Right ventricle myocardium inferior (tissue), 1 donor: ENCODE measurements at regions not wholly inside any gene's neighbourhood (a gene's known extent, or its start where the extent isn't known, plus 50 kb on each side); places are given as distances from the start of the nearest gene placed in this dataset.
"Not testable (repeated sequence)": the region's sequence is repeated elsewhere in the genome, so short reads cannot be mapped to it uniquely, and the experiment has no call there.

ENCODE experiments used
- ATAC-seq: fragments of 200-7000 bp; cut with Tn5 transposase; one replicate; pipeline ENCODE4 v1.9.1; 2020; ENCODE audit warnings: mild to moderate bottlenecking, moderate library complexity
- DNase-seq: peaks from one replicate; pipeline ENCODE4 v3.0.0; 2021; ENCODE audit errors: missing footprints
- intact Hi-C: fragments of 100-400 bp; cut with DNase I; formaldehyde crosslinking; loops from one replicate; pipeline ENCODE4 v1.11.0; 2022
- donor health status: DM: no; HTN: yes; CAD: no; lungs with severe emphysema.

DNA sequence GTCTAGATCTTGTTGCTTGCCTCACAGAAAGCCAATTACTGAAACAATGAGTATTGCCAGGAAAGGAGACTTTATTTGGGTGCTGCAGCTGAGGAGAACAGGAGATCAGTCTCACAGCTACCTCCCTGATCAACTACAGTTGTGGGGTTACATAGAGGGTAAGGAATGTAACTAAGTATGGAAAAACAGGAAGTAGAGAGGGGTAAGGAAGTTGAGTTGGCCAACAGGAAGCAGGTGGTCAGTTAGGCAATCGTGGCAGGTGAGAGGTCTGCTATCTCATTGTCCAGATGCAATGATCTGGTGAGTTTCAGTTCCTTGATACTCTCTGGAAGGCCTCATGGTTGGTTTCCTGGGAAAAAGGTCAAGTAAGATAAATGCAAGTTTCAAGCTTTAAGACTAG is 333.1 kb upstream of the GOT2 start:
- ATAC-seq = peak; percentile 31

DNA sequence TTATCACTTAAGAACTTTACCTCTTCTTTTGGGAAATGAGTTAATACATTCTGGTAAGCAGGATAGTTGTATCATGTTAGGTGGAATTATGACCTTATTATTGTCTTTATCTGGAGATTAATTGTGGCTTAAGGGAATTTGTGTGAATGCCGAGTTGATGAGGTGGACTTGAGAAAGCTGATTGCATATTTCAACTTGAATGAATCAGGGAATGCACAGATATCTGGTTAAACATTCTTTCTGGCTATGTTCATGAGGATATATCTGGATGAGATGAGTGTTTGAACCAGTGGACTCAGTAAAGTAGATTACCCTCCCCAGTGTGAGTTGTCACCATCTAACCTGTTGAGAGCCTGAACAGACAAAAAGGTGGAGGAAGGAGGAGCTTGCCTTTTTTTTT is 326.1 kb upstream of the GOT2 start:
- no peak for ATAC-seq
- intact Hi-C loops = no loop called here
- DNase-seq = no peak

More for the DNA sequence above, 333.1 kb upstream of the GOT2 start:
- intact Hi-C loops = no loop called here
- DNase-seq = no peak

DNA sequence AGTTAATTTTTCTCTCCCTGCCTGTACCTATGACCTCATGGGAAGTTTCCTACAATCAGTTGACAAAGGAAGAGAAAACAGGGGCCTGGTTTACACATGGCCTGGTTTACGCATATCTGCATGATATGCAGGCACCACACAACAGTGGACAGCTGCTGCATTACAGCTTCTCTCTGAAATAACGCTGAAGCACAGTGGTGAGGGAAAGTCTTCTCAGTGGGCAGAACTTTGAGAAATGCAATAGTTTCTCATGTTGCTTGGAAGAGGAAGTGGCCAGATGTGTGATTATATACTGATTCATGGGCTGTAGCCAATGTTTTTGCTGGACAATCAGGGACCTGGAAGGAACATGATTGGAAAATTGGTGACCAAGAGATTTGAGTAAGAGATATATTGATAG is 324.1 kb upstream of the GOT2 start:
- DNase-seq (no peak), ATAC-seq (no peak)
- intact Hi-C loops = no loop called here

DNA sequence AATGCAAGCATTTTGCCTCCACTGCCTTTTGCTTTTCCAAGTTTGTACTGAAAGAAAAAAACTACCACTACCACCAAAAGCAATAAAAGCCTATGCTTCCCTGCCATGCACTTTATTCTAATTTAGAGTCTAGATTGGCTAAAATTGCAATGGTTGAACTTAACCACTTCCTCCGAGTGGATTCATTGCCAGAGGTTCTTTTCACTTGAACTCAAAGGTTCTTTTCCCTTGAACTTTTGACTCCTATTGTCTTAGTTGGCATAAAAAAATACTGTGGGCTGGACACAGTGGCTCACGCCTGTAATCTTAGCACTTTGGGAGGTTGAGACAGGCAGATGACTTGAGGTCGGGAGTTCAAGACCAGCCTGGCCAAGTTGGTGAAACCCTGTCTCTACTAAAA is 319.8 kb upstream of the GOT2 start:
- intact Hi-C loops = no loop called here
- ATAC-seq = no peak
- DNase-seq = no peak

DNA sequence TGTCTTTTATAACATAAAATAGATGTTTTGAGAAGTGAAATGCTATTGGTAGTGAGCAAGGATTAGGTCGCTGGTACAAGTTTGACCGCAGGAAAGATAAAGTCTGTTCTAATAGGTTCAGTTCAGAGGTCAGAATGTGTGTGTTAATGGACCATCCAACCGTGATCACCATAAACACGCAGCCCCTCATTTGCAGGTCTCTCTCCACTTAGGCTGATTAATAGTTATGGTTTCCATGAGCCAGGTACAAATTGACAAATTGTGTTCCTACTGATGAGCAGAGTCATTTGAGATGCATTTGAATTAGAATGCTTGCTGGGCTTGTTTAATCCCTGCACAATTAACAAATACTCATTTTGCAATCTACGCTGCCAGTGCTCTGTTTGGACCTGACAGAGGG is 318.1 kb upstream of the GOT2 start:
- DNase-seq (no peak), ATAC-seq (no peak)
- intact Hi-C loops = no loop called here

DNA sequence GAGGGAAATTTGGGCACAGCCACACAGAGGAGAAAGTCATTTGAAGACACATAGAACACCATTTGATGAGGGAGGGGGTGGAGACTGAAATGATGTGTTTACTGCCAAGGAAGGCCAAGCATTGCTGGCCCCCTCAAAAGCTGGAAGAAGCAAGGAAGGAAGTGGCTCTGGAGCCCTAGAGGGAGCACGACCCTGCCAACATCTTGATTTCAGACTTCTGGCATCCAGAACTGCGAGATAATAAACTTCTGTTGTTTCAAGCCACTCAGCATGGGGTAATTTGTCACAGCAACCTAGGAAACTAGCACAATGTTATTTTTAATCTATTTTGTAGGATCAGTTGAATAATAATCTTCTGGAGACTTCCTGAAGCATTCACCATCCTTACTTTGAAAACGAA is 314.8 kb upstream of the GOT2 start:
- intact Hi-C loops = no loop called here

DNA sequence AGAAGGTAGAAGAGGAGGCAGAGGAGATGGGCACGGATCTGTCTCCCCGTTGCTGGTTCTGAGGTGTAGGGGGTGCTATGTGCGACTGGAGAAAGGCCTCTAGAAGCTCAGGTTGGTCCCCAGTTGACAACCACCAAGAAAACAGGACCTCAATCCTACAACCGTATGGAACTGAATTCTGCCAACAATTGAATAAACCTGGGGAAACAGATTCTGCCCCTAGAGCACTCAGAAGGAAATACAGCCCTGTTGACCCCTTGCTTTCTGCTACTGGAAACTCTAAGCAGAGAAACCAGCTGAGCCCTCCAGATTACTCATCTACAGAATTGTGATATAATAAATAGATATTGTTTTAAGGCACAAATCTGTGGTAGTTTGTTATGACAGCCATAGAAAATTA is 313.0 kb upstream of the GOT2 start:
- ATAC-seq (no peak), DNase-seq (no peak)
- intact Hi-C loops = no loop called here

More for the DNA sequence above, 314.8 kb upstream of the GOT2 start:
- DNase-seq (no peak), ATAC-seq (no peak)

DNA sequence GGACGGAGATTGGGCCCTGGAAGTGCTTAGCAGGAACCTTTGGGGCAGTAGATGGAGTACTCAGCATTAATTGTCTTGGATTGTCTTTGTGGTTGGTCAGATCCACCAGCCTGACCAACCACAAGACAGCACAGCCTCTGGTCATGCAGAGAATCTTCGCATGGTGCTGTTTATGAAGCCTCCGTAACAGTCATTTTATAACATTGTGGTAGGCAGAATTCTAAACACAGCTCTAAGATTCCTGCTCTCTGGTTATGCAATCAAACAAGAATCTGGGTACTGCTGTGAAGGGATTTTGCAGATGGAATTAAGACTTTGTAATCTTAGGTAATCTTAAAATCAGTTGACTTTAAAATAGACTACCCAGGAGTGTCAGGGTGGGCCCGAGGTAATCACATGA is 312.2 kb upstream of the GOT2 start:
- ATAC-seq (no peak), DNase-seq (no peak)
- intact Hi-C loops = no loop called here

DNA sequence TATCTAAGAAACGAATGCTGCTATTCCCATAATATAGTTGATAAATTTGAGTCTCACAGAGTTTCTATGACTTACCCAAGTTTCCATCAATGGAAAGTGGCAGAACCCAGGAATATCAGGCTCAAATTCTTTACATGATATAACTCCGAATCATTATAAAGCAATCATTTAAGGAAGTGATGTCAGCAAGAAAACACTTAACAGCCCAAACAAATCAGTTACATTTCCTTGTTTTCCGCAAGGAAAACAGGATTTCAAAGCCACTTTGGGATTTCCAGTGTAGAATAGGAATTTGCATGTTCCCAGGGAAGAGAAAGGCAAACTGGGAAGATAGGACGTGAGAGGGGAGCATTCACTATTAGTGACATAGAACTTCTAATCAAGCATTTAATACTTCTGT is 311.4 kb upstream of the GOT2 start:
- intact Hi-C loops = no loop called here
- no peak for DNase-seq
- no peak for ATAC-seq

DNA sequence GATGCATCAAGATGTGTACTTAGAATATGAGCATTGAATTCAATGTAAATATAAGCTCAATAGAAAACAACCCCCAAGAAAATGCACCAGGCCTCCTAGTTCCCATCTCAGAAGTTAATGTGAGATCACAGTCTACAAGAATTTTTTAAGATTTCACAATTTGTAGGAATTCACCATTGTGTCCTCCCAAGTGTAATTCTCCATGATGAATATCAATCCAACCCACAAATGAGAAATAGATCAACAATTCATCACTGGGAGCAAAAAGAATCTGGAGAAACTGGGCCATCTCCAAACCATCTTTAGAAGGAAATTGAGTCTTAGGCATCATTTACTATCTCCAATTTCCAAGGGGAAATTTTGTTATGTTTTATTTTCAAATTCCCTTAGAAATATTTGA is 310.5 kb upstream of the GOT2 start:
- intact Hi-C loops = no loop called here

DNA sequence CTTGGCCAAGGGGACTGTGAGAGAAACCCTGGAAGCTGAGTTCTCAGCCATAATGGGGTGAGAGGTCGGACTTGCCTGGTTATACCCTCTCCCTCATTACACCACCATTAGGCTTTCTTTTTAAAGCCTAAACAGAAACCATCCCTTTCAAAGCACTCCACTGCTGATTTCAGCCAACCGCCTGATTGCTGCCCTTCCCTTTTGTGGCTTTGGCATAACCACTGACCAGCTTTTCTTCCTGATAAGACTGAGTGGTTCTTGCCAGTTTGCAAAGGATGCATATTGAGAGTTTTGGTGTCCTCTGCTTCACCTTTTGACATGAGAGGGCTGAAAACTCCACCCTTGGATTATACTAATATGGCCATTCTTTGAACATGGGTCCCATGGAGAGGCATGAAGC is 308.2 kb upstream of the GOT2 start:
- intact Hi-C loops = no loop called here
- no peak for DNase-seq
- ATAC-seq = no peak

More for the DNA sequence above, 310.5 kb upstream of the GOT2 start:
- no peak for ATAC-seq
- DNase-seq = no peak

DNA sequence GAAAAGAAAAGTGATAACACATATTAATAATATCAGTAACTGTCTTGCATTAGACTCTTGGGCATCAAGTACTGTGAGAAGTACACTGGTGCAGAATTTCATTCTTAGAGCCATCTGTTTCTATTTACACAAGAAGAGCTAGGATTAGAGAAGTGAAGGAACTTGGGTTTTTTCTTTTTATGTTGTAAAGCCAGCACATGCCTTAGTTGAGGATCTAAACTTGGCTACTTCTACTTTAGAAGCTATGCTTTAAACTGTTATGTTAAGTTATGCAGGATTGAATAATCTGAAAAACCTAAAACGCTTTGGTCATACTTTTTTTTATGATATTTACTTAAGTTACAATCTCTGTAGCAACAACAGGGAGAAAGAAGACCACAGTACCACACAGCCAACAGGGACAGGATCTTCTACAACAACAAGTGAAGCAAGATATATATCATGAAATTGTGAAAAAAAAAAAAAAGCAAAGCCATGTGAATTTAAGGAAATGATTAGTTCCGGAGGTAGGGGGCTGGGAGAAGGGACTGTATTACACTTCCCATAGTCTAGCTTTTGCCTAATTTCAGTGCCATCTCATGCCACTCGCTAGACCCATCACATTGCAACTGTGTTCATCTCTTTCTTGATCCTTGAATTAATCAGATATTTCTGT is 305.1 kb upstream of the GOT2 start:
- DNase-seq = no peak
- ATAC-seq = no peak
- intact Hi-C loops = no loop called here

DNA sequence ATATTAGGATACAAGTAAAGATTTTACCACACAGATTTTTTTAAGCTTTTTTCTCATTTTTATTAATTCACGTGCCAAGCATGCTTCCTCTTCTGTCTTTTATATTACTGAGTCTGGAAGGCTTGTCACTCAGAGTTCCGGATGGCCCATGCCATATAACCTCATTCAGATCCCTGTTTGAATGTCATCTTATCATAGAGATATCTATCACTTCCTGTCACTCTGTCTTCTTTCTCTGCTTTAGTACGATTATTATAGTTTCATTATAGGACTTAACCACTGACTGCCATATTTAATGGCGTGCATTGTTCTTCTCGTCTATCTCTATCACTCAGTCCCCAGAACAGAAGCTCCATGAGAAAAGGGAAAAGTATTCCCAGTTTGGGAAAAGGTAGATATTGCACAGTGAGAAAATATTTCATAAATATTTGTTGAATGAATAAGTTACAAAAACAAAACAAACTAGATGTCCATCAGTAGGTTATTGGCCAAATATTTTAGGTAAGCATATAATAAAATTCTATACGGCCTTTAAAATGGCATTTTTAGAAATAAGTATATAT is 296.9 kb upstream of the GOT2 start:
- DNase-seq (no peak), ATAC-seq (no peak)
- intact Hi-C loops = no loop called here

DNA sequence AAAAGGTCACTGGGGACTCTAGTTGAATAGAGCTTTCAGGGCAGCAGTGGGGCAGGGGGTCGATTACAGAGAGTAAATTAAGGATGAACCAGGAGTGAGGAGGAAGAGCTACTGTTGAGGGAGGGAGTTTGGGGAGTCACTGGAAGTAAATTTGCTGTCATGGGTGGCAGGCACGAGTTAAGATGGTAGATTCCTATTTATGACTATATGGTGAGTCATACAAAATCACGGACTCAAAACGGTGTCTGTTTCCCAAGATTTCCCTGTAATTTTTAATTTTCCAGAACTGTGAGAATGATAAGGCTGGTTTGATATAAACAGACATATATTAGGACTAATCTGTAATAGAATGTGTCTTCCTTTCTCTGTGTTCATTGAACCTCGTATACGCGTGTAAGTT is 287.6 kb upstream of the GOT2 start:
- ATAC-seq (no peak), DNase-seq (no peak)
- intact Hi-C loops = no loop called here

DNA sequence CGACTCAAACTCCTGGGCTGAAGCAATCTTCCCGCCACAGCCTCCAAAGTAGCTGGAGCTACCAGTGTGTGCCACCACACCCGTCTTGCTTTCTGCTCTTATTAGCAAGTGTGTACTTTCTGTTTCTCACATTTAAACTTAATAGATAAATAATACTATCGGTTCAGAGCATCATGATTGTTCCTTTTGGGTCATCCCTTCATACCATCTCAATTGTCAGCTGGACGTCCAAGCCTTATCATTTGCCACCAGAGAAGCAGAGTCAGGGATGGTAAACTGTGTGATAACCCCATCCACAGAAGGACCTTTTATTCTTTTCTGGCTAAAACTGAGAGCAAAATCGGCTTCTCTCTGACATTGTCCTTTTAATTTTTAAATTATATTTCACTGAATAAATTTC is 279.8 kb upstream of the GOT2 start:
- ATAC-seq = no peak
- intact Hi-C loops = no loop called here

DNA sequence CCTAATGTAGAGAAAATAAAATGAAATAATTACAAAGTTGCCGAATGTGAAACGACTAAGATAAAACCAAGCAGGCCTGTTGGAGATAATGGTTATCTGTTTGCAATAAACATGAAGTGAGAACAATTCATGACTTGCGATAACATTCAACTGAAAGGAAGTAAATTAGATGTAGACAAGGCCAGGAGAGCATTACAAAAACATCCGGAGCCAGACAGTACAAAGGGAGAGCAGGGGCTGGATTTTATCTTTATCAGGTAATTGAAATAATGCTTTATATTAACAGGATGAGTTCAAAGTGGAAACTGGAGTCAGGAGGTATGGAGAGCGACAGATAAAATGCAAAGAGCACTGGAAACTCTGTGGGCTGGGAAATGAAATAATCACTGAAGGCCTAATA is 265.6 kb upstream of the GOT2 start:
- intact Hi-C loops = no loop called here
- ATAC-seq = no peak
- no peak for DNase-seq

More for the DNA sequence above, 279.8 kb upstream of the GOT2 start:
- DNase-seq = no peak

DNA sequence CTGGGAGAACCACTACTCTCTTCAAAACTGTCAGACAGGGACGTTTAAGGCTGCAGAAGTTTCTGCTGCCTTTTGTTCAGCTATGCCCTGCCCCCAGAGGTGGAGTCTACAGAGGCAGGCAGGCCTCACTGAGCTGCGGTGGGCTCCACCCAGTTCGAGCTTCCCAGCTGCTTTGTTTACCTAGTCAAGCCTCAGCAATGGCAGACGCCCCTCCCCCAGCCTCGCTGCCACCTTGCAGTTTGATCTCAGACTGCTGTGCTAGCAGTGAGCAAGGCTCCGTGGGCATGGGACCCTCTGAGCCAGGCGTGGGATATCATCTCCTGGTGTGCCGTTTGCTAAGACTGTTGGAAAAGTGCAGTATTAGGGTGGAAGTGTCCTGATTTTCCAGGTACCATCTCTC is 258.6 kb upstream of the GOT2 start:
- ATAC-seq, DNase-seq, intact Hi-C loops: not testable (repeated sequence)

DNA sequence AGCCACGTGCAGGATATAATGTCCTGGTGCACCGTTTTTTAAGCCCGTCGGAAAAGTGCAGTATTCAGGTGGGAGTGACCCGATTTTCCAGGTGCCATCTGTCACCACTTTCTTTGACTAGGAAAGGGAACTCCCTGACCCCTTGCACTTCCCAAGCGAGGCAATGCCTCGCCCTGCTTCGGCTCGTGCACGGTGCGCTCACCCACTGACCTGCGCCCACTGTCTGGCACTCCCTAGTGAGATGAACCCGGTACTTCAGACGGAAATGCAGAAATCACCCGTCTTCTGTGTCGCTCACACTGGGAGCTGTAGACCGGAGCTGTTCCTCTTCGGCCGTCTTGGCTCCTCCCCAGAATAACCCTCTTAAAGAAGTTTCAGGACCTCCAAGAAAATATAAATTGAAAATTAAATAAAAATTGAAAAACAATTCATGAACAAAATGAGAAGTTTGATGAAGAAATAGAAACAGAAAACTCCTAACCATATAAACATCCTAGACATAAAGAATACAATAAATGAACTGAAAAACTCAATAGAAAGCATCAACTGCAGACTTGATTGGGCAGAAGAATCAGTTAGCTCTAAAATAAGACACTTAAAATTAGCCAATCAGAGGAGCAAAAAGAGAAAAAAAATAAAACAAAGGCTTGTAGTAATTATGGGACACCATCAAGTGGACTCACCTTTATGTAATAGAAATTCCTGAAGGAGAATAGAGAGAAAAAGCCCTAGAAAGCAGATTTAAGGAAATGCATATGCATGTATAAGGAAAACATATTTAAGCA is 249.3 kb upstream of the GOT2 start:
- DNase-seq, intact Hi-C loops, ATAC-seq: not testable (repeated sequence)

DNA sequence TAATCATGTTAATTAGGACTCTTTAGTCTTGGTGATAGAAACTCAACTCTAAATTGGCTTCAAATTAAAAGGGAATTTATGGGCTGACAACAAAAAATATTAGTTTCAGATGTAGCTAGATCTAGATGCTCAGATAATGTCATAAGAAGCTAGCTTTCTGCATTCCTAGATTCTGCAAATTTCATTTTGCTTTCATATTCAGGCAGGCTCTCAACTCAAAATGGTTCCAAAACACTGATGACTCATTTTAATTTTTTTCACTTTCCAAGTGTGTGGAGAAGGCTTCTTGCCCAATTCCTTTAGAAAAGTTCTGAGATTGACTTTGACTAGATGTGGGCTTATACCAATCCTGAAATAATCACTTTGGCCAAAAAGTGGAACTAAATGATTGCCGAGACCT is 236.7 kb upstream of the GOT2 start:
- intact Hi-C loops = no loop called here
- ATAC-seq = no peak
- DNase-seq = no peak

DNA sequence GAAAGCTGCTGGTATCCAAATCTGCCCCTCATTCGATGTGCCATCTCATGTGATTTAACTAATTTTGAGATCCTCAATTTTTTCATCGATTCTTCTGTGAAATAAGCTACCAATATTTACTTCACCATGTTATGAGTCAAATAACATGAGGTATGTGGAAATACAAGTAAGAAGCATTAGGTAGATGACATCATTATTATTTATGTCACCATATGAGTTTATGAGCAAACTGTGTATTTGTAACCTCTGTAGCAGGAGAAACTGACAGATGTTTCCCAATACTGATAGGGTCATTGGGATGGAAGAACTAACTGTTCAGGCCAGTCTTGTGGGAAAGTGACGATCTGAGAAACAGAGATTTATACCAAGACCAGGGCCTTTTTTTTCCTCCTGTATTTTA is 229.4 kb upstream of the GOT2 start:
- no peak for DNase-seq
- intact Hi-C loops = no loop called here
- ATAC-seq = no peak
